GOT3 (cell line): ENCODE measurements at regions not wholly inside any gene's neighbourhood (a gene's known extent, or its start where the extent isn't known, plus 50 kb on each side); places are given as distances from the start of the nearest gene placed in this dataset.
"Not testable (repeated sequence)": the region's sequence is repeated elsewhere in the genome, so short reads cannot be mapped to it uniquely, and the experiment has no call there.

Experiments
- DNase-seq: peaks from one replicate; lab custom pipeline; 2025; ENCODE audit warnings: mixed read lengths; lab: John Stamatoyannopoulos, UW

GRCh38 chr12:87332987-87333726 is 696.0 kb downstream of the C12orf50 start:
- DNase-seq = no peak

- not testable (repeated sequence) for DNase-seq
These were observed 699.1 kb downstream of the C12orf50 start for GRCh38 chr12:87330071-87330555.

GRCh38 chr12:87329076-87329863 is 699.9 kb downstream of the C12orf50 start:
- no peak for DNase-seq

GRCh38 chr12:87323369-87323768 is 705.8 kb downstream of the C12orf50 start:
- no peak for DNase-seq

- DNase-seq = no peak
These were observed 708.5 kb downstream of the C12orf50 start for GRCh38 chr12:87320724-87321123.

- DNase-seq = no peak
These were observed 711.9 kb downstream of the C12orf50 start for GRCh38 chr12:87317302-87317701.

- DNase-seq = no peak
These were observed 718.0 kb downstream of the C12orf50 start for GRCh38 chr12:87311206-87311605.

GRCh38 chr12:87310126-87310525 is 719.1 kb downstream of the C12orf50 start:
- no peak for DNase-seq

GRCh38 chr12:87305481-87305880 is 723.7 kb downstream of the C12orf50 start:
- no peak for DNase-seq

- DNase-seq = no peak
These were observed 724.8 kb downstream of the C12orf50 start for GRCh38 chr12:87304406-87304805.

- no peak for DNase-seq
These were observed 725.7 kb downstream of the C12orf50 start for GRCh38 chr12:87303396-87304012.

GRCh38 chr12:87302126-87302745 is 727.0 kb downstream of the C12orf50 start:
- no peak for DNase-seq

- no peak for DNase-seq
These were observed 738.7 kb downstream of the C12orf50 start for GRCh38 chr12:87290505-87290904.

GRCh38 chr12:87283886-87284285 is 745.3 kb downstream of the C12orf50 start:
- no peak for DNase-seq

- DNase-seq = no peak
These were observed 746.1 kb downstream of the C12orf50 start for GRCh38 chr12:87283111-87283510.

GRCh38 chr12:87280893-87281292 is 748.3 kb downstream of the C12orf50 start:
- DNase-seq = no peak

- no peak for DNase-seq
These were observed 748.8 kb downstream of the C12orf50 start for GRCh38 chr12:87280356-87280755.

GRCh38 chr12:87274594-87275245 is 754.5 kb downstream of the C12orf50 start:
- no peak for DNase-seq

- no peak for DNase-seq
These were observed 756.4 kb downstream of the C12orf50 start for GRCh38 chr12:87272851-87273250.

GRCh38 chr12:87270919-87271318 is 758.3 kb downstream of the C12orf50 start:
- DNase-seq = no peak

- no peak for DNase-seq
These were observed 762.9 kb downstream of the C12orf50 start for GRCh38 chr12:87266305-87266704.

GRCh38 chr12:87259391-87259790 is 769.8 kb downstream of the C12orf50 start:
- DNase-seq = no peak
